GM19328 (cell line): ENCODE measurements at regions not wholly inside any gene's neighbourhood (a gene's known extent, or its start where the extent isn't known, plus 50 kb on each side); places are given as distances from the start of the nearest gene placed in this dataset.

Experiments
- ATAC-seq: cut with Tn5 transposase; IDR thresholded peaks from one replicate; pipeline ENCODE4 v1.9.1; 2021; ENCODE audit warnings: mild to moderate bottlenecking, moderate library complexity; ENCODE audit not compliant: unreplicated experiment

GRCh38 chr2:189364607-189365006 is 76.7 kb upstream of the WDR75 start:
- no peak for ATAC-seq

- ATAC-seq = no peak
Observed at GRCh38 chr2:189366349-189366748, 74.9 kb upstream of the WDR75 start.

DNA sequence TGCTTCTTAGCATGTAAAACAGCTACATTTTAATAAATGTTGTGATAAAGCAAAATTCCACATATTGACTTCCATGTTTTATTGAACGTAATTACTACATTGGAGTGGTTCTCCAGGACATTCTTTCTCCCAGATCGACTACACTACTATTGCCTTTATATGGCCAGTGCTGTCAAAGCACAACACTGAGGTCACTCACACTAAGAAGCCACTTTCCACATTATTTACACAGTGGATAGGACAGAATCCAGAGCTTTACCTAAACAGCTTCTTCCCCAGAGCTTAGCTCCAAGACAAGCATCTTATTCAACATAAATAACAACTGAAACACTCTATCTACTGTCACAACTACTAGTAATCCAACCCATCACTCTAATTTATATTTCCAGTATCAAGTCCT is 73.9 kb upstream of the WDR75 start:
- ATAC-seq = no peak

GRCh38 chr2:189369566-189369965 is 71.7 kb upstream of the WDR75 start:
- ATAC-seq = no peak

DNA sequence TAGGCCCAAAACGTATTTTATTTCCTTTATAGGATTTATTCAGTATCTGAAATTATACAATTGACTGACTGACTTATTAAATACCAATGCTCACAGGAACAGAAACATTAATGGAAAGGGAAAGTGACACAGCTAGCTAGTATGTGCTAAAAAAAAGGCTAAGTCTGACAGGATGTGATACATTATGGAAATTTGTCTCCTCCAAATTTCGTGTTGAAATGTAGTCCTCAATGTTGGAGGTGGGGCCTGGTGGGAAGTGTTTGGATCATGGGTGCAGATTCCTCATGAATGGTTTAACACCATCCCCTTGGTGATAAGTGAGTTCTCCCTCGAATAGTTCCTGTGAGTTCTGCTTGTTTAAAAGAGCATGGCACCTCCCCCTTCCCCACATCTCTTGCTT is 70.6 kb upstream of the WDR75 start:
- ATAC-seq = no peak

DNA sequence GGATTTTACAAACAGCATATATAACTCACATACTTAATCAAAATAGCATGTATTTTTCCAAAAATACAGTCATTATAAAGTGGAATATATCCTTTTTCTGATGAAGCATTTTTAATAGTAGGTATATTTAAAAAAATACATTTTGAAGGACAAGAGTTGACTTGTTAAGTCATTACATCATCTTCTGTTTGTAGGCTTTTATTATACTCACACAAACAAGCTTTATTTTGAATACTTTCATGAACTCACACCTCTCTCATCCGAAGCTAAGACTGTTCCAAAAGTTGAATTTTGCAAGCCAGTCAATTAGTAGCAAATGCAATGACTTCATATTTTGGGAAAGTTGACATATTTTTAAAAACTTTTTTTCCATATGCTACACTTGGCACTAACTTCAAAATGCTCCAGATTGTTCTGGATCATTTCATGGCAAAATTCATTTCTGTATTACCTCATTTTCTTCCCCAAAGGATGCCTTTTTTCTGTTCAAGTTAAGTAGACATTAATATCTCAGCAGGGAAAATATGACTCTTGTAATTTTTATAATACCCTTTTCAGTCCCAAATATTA is 68.5 kb upstream of the WDR75 start:
- no peak for ATAC-seq

DNA sequence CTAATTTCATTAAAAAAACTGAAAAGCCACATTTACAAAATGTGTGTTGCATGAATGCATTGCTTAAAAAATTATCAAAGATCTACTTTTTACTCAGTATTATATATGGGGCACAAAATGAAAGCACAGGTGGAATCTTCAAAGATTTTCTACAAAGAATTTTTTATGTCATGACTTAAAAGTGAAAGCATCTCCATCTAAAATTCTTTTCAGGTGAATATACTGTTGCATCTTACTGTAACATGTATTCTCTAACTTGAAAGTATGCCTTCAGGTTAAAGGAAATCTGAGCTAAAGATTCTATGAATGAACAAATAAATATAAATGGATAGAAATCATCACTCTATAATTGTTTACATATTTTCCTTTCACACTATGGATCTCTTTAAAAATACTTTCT is 66.8 kb upstream of the WDR75 start:
- ATAC-seq = no peak

DNA sequence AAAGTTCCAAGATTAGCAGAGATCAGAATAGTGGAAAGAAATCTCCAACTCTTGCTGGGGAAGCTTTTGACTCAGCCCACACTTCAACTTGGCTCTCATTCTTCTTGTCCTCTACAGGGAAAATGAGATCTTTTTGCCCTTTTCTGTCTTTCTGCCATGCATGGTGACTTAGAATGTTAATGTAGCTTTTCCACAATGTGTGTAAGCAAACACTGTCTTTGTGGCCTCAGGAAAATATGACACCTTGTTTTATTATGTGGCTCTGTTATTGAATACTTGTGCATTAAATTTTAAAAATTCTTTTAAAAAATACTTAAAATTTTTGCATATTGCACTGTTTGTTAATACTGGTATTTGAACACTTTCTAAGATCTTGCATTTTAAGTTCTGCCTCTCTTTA is 65.4 kb upstream of the WDR75 start:
- no peak for ATAC-seq

- ATAC-seq = no peak
Observed at GRCh38 chr2:189379287-189379630, 62.0 kb upstream of the WDR75 start.

DNA sequence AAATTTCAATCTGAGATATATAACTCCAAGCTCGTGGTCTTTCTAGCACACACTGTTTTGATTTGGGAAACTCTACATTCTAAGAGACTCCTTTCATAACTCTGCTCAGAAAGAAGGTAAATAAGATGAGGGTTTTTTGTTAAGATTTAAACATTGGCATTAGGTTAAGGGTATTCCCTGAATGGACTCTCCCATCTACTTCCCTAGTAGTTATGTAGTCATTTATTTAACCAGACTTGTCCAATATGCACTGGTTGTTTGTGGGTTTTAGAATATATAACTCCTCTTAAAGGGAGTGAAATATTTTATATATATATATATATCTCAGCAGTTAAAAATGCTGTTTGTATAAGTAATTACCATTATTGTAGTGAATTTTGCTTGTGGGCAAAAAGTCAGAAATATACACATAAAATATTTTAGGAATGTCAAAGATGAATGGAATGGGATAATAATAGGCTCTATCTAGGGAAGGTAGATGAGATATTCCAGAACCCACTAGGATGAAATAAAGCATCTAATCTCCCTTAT is 61.5 kb upstream of the WDR75 start:
- no peak for ATAC-seq

GRCh38 chr2:189382668-189383067 is 58.6 kb upstream of the WDR75 start:
- ATAC-seq = no peak

DNA sequence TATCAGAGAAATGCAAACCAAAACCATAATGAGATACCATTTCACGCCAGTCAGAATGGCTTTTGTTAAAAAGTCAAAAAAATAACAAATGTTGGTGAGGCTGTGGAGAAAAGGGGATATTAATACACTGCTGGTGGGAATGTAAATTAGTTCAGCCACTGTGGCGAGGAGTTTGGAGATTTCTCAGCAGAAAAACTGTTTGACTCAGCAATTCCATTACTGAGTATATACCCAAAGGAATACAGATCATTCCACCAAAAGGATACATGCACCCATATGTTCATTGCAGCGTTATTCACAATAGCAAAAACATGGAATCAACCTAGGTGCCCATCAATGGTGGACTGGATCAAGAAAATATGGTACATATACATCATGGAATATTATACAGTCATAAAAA is 54.5 kb upstream of the WDR75 start:
- ATAC-seq = no peak

- no peak for ATAC-seq
Observed at GRCh38 chr2:189391201-189391600, 50.1 kb upstream of the WDR75 start.
